Cardiac fibroblast (primary cell): ENCODE measurements at regions not wholly inside any gene's neighbourhood (a gene's known extent, or its start where the extent isn't known, plus 50 kb on each side); places are given as distances from the start of the nearest gene placed in this dataset.

Experiments used
- DNase-seq, 2 donors: peaks; one replicate each; pipeline versions ENCODE4 v3.0.0 to v3.0.0-alpha.2; 2010; ENCODE audit warnings: low read depth in 2 of 2
- H3K4me3 ChIP-seq, 2 donors: replicated peaks in 1 of 2; 1 replicate in 1 of 2; 2 replicates in 1 of 2; pipeline ENCODE4 v1.5.1; 2011; ENCODE audit warnings: low read depth in 2 of 2, low read length in 2 of 2, mild to moderate bottlenecking in 2 of 2, moderate library complexity in 1 of 2
- TF ChIP-seq, protein P1 (sequence below): IDR thresholded peaks from one replicate; pipeline ENCODE4 v1.5.1; 2011; ENCODE audit warnings: low read depth, mild to moderate bottlenecking, low read length, inconsistent platforms

- no peak for DNase-seq
- H3K4me3 ChIP-seq, result no peak overlapping the region
- TF ChIP-seq, protein P1, sequence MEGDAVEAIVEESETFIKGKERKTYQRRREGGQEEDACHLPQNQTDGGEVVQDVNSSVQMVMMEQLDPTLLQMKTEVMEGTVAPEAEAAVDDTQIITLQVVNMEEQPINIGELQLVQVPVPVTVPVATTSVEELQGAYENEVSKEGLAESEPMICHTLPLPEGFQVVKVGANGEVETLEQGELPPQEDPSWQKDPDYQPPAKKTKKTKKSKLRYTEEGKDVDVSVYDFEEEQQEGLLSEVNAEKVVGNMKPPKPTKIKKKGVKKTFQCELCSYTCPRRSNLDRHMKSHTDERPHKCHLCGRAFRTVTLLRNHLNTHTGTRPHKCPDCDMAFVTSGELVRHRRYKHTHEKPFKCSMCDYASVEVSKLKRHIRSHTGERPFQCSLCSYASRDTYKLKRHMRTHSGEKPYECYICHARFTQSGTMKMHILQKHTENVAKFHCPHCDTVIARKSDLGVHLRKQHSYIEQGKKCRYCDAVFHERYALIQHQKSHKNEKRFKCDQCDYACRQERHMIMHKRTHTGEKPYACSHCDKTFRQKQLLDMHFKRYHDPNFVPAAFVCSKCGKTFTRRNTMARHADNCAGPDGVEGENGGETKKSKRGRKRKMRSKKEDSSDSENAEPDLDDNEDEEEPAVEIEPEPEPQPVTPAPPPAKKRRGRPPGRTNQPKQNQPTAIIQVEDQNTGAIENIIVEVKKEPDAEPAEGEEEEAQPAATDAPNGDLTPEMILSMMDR, result no peak
Observed at GRCh38 chr16:86046026-86046425, 147.1 kb downstream of the IRF8 start.

DNA sequence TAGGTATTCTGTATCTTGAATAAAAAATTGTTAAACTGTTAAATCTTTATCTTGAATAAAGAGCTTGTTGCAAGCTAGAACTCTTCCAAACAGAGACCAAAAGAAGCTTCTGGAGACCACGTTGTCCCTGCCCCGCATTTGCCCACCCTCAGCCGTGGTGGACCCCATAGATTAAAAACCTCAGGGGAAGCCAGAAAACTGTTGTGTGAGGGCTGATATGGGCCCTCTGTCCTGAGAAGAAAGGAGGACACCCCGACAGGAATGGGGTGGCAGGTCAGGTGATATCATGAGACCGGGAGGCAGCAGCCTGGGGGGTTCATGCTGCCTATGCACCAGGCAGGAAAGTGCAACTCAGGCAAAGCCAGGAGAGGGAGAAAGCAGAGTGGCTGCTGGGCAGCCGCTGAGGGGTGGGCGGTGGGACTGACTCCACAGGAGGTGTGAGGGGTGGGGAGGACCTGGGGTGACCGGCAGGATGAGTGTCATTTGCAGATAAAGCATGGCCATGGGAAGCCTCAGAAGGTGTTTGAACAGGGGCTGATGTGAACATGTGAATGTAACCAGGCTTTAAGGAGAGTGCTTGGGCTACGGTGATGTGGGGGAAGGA, 147.8 kb downstream of the IRF8 start:
- no peak overlapping the region for H3K4me3 ChIP-seq
- TF ChIP-seq, protein P1, result no peak

GRCh38 chr16:86048221-86048620, 149.3 kb downstream of the IRF8 start:
- H3K4me3 ChIP-seq, result no peak overlapping the region
- DNase-seq, result no peak
- TF ChIP-seq, protein P1, result no peak

More for the DNA sequence above, 147.8 kb downstream of the IRF8 start:
- no peak for DNase-seq

DNA sequence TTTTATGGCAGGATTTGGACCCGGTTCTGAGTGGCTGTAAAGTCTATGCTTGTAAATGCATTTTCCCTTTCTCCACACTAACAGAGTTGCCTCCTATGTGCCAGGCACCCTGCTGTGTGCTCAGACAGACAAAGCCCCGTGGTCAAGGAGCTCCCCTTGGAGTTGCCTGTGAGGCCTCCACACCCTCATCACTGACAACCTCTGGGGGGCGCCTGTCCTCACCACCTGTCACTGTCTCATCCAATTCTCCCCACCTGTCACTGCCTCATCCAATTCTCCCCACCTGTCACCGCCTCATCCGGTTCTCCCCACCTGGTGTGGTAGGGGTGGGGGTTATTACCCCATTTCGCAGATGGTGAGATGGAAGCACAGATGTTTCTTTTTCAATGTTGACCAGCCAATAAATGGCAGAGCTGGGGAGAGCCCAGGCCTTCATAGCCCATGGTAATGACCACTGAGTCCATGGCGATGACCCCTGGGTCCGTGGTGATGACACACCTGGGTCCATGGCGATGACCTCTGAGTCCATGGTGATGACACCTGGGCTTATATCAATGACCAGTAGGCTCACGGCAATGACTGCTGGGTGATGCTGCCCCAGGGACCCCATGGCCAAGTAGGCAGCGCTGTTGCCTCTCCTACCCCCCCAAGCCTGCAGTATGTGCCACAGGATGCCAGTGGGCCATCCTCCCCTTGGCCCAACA, 150.1 kb downstream of the IRF8 start:
- no peak for DNase-seq
- TF ChIP-seq, protein P1, result no peak
- H3K4me3 ChIP-seq, result no peak overlapping the region

- H3K4me3 ChIP-seq, result no peak overlapping the region
- TF ChIP-seq, protein P1, result no peak
- DNase-seq, result no peak
Observed at GRCh38 chr16:86049641-86050040, 150.7 kb downstream of the IRF8 start.

DNA sequence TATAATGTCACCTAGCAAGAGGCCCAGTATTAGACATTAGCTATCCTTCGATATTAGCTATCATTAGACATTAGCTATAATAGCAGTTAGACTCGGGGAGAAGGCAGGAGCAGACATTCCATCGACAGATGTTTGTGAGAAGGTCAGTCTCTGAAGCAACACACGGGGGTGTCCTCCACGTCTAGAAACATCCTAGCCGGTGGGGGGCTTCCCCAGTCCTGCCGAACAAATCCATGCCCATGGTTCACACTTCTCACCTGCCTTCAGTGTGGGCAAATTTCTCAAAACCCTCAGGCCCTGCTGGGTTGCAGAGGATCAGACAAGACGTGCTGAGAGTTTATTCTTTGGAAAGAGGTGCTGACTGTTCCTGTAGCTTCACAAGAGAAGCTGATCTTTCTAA, 151.1 kb downstream of the IRF8 start:
- H3K4me3 ChIP-seq, result no peak overlapping the region
- TF ChIP-seq, protein P1, result no peak
- no peak for DNase-seq
